Liver (tissue), 8 donors: ENCODE measurements at regions not wholly inside any gene's neighbourhood (a gene's known extent, or its start where the extent isn't known, plus 50 kb on each side); places are given as distances from the start of the nearest gene placed in this dataset.
"Not testable (repeated sequence)": the region's sequence is repeated elsewhere in the genome, so short reads cannot be mapped to it uniquely, and the experiment has no call there.

Experiments used
- DNase-seq: peaks from one replicate; pipeline ENCODE4 v3.0.0-alpha.2; 2017; ENCODE audit warnings: low spot score
- H3K27ac ChIP-seq, 2 donors: one replicate each; pipeline ENCODE4 v1.7.0; 2013; ENCODE audit warnings: inconsistent platforms in 2 of 2, low read length in 2 of 2, control low read depth in 1 of 2, low read depth in 1 of 2, mild to moderate bottlenecking in 1 of 2
- H3K27me3 ChIP-seq, 4 donors: one replicate each; pipeline versions ENCODE4 v1.6.1 to v1.7.0; 2013; ENCODE audit warnings: low read length in 3 of 4, inconsistent platforms in 1 of 4, mild to moderate bottlenecking in 1 of 4, moderate library complexity in 1 of 4; ENCODE audit not compliant: control insufficient read depth in 4 of 4, insufficient read depth in 4 of 4
- H3K36me3 ChIP-seq, 4 donors: one replicate each; pipeline versions ENCODE4 v1.6.1 to v1.7.0; 2013; ENCODE audit warnings: low read length in 3 of 4, mild to moderate bottlenecking in 3 of 4, low read depth in 1 of 4, moderate library complexity in 1 of 4; ENCODE audit not compliant: control insufficient read depth in 4 of 4, insufficient read depth in 3 of 4
- H3K4me1 ChIP-seq, 4 donors: one replicate each; pipeline versions ENCODE4 v1.6.1 to v1.7.0; 2013; ENCODE audit warnings: low read length in 3 of 4, mild to moderate bottlenecking in 3 of 4, moderate library complexity in 1 of 4; ENCODE audit not compliant: control insufficient read depth in 4 of 4, insufficient read depth in 4 of 4
- H3K4me3 ChIP-seq, 3 donors: one replicate each; pipeline versions ENCODE4 v1.6.1 to v1.7.0; 2013; ENCODE audit warnings: low read length in 3 of 3, control low read depth in 1 of 3, low read depth in 1 of 3, mild to moderate bottlenecking in 1 of 3
- H3K9ac ChIP-seq, 2 donors: one replicate each; pipeline ENCODE4 v1.7.0; 2013; ENCODE audit warnings: low read length in 2 of 2, mild to moderate bottlenecking in 2 of 2, moderate library complexity in 2 of 2, control low read depth in 1 of 2, low read depth in 1 of 2
- H3K9me3 ChIP-seq, 4 donors: one replicate each; pipeline versions ENCODE4 v1.6.1 to v1.7.0; 2013; ENCODE audit warnings: low read length in 3 of 4; ENCODE audit not compliant: control insufficient read depth in 4 of 4
- ATF3 ChIP-seq: IDR thresholded peaks from 2 replicates; pipeline ENCODE4 v1.6.1; 2016; ENCODE audit warnings: antibody characterized with exemption
- CTCF ChIP-seq: fragments of 150-350 bp; IDR thresholded peaks from 2 replicates; pipeline ENCODE4 v1.5.1; 2017; ENCODE audit warnings: improper control_type of control experiment, low read depth, low read length; ENCODE audit not compliant: missing input control
- EGR1 ChIP-seq, 2 donors: IDR thresholded peaks; 2 replicates each; pipeline ENCODE4 v1.6.1; 2016 to 2018; ENCODE audit warnings: antibody characterized with exemption in 2 of 2, low read depth in 2 of 2
- FOXA1 ChIP-seq: IDR thresholded peaks from 2 replicates; pipeline ENCODE4 v1.6.1; 2016; ENCODE audit warnings: antibody characterized with exemption
- HNF4G ChIP-seq: IDR thresholded peaks from 2 replicates; pipeline ENCODE4 v1.6.1; 2016; ENCODE audit warnings: antibody characterized with exemption
- JUND ChIP-seq, 2 donors: IDR thresholded peaks; 2 replicates each; pipeline ENCODE4 v1.6.1; 2016; ENCODE audit warnings: antibody characterized with exemption in 2 of 2
- MAX ChIP-seq: IDR thresholded peaks from 2 replicates; pipeline ENCODE4 v1.6.1; 2016; ENCODE audit warnings: antibody characterized with exemption
- NR2F2 ChIP-seq: IDR thresholded peaks from 2 replicates; pipeline ENCODE4 v1.6.1; 2016; ENCODE audit warnings: antibody characterized with exemption
- RAD21 ChIP-seq, 2 donors: IDR thresholded peaks; 2 replicates each; pipeline ENCODE4 v1.6.1; 2016; ENCODE audit warnings: antibody characterized with exemption in 2 of 2, mild to moderate bottlenecking in 2 of 2
- REST ChIP-seq: IDR thresholded peaks from 2 replicates; pipeline ENCODE4 v1.6.1; 2016; ENCODE audit warnings: antibody characterized with exemption, mild to moderate bottlenecking
- SP1 ChIP-seq: IDR thresholded peaks from 2 replicates; pipeline ENCODE4 v1.6.1; 2018; ENCODE audit warnings: antibody characterized with exemption, mild to moderate bottlenecking
- YY1 ChIP-seq: IDR thresholded peaks from 2 replicates; pipeline ENCODE4 v1.6.1; 2016; ENCODE audit warnings: antibody characterized with exemption, mild to moderate bottlenecking
- ZBTB33 ChIP-seq: IDR thresholded peaks from 2 replicates; pipeline ENCODE4 v1.6.1; 2016; ENCODE audit warnings: antibody characterized with exemption
- WGBS: extraction: QIAGEN DNeasy Blood & Tissue Kit; methylation state at CpG from one replicate; pipeline ENCODE4 v1.1.7; 2013; 5-methylcytosine and 5-hydroxymethylcytosine counted together
- donor health status: healthy.
- donor health status: healthy.
- donor health status: healthy.
- donor health status: healthy.
- donor health status: healthy.

GRCh38 chr2:60342491-60342890, 211.0 kb downstream of the BCL11A start:
- 96% methylated on average over 4 of the region's 4 CpGs for whole genome bisulfite sequencing
- not testable (repeated sequence) for H3K4me1 ChIP-seq, H3K4me3 ChIP-seq, H3K9ac ChIP-seq, H3K36me3 ChIP-seq, H3K9me3 ChIP-seq, H3K27me3 ChIP-seq, H3K27ac ChIP-seq
- DNase-seq: peak; percentile 25

- Histone ChIP-seq H3K4me1 (no peaks in the 10 kb centered on the region), H3K36me3 (no peaks in the 10 kb centered on the region), H3K9ac (no peak overlapping the region), H3K4me3 (no peak overlapping the region), H3K27ac (no peak overlapping the region), H3K9me3 (no peaks in the 10 kb centered on the region), H3K27me3 (no peaks in the 10 kb centered on the region)
- TF ChIP-seq JUND (IDR thresholded peaks at IDR 0.05): no peak
- TF ChIP-seq YY1: no peak
- no peak for TF ChIP-seq CTCF
- no peak for TF ChIP-seq ZBTB33
- no peak for TF ChIP-seq SP1
- TF ChIP-seq ATF3: no peak
- no peak for TF ChIP-seq MAX
- no peak for TF ChIP-seq NR2F2
- TF ChIP-seq HNF4G: no peak
- TF ChIP-seq RAD21 (IDR thresholded peaks at IDR 0.05): no peak
- no peak for TF ChIP-seq FOXA1
- TF ChIP-seq EGR1 (IDR thresholded peaks at IDR 0.05; ENCODE audit: low read depth in 2 of 2): no peak
- no peak for TF ChIP-seq REST
- DNase-seq: peak; percentile 22
- WGBS: 85% methylated on average over 7 of the region's 7 CpGs
Observed at GRCh38 chr2:60341151-60341550, 212.3 kb downstream of the BCL11A start.
